ENCODE measurements at regions not wholly inside any gene's neighbourhood (a gene's known extent, or its start where the extent isn't known, plus 50 kb on each side); places are given as distances from the start of the nearest gene placed in this dataset.

DNA sequence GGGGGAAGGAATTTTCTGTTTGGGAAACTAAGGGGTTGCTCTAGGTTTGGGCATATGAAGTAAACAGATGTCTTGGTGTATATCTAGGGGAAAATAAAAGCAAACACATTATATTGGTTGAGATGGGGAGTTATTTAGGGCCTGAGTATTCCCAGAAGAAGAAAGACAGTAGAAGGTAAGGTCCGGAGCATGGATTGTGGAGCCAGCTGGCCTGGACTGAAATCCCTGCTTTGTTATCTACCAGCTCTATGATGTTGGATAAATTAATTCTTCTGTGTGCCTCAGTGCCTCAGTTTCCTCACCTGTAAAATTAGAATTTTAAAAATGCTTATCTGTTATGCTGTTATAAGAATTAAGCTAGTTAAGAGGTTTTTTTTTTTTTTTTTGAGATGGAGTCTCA lies 272.3 kb upstream of the RPS6KA3 start:
- TF ChIP-seq POLR2A (IDR thresholded peaks at IDR 0.05; ENCODE audit: borderline replicate concordance, extremely low read depth, insufficient read depth, insufficient read length), result no peak
- TF ChIP-seq, protein P1, sequence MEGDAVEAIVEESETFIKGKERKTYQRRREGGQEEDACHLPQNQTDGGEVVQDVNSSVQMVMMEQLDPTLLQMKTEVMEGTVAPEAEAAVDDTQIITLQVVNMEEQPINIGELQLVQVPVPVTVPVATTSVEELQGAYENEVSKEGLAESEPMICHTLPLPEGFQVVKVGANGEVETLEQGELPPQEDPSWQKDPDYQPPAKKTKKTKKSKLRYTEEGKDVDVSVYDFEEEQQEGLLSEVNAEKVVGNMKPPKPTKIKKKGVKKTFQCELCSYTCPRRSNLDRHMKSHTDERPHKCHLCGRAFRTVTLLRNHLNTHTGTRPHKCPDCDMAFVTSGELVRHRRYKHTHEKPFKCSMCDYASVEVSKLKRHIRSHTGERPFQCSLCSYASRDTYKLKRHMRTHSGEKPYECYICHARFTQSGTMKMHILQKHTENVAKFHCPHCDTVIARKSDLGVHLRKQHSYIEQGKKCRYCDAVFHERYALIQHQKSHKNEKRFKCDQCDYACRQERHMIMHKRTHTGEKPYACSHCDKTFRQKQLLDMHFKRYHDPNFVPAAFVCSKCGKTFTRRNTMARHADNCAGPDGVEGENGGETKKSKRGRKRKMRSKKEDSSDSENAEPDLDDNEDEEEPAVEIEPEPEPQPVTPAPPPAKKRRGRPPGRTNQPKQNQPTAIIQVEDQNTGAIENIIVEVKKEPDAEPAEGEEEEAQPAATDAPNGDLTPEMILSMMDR (IDR thresholded peaks at IDR 0.05 in 2 of 3, conservative IDR thresholded peaks at IDR 0.05 in 1 of 3; ENCODE audit: borderline replicate concordance in 1 of 3, insufficient read depth in 1 of 3, low read depth in 2 of 3, low read length in 2 of 3), result no peak
